Keratinocyte (primary cell): ENCODE measurements at regions not wholly inside any gene's neighbourhood (a gene's known extent, or its start where the extent isn't known, plus 50 kb on each side); places are given as distances from the start of the nearest gene placed in this dataset.

ENCODE experiments used
- DNase-seq: peaks from one replicate; pipeline ENCODE4 v3.0.0-alpha.2; 2011; ENCODE audit warnings: low read depth, missing footprints, low spot score
- FAIRE-seq: peaks from 2 replicates; lab custom pipeline; 2011; peaks lifted over from hg19 to GRCh38; lab: Jason Lieb, UNC
- H2AFZ ChIP-seq: 2 replicates; pipeline ENCODE4 v1.6.0; 2012; ENCODE audit warnings: low read length, control low read depth, inconsistent platforms; ENCODE audit not compliant: control insufficient read depth
- H3K27ac ChIP-seq: 2 replicates; pipeline ENCODE4 v1.5.1; 2011; ENCODE audit warnings: low read length; ENCODE audit not compliant: control insufficient read depth, insufficient read depth
- H3K27me3 ChIP-seq: 3 replicates; pipeline ENCODE4 v1.6.0; 2011; ENCODE audit warnings: low read length; ENCODE audit not compliant: control insufficient read depth, insufficient read depth; ENCODE audit errors: extremely low read depth
- H3K36me3 ChIP-seq, 2 experiments: 2 replicates in 1 of 2; 3 replicates in 1 of 2; pipeline ENCODE4 v1.5.1; 2011; ENCODE audit warnings: low read length in 2 of 2, mild to moderate bottlenecking in 1 of 2; ENCODE audit not compliant: control insufficient read depth in 2 of 2, insufficient read depth in 2 of 2; ENCODE audit errors: extremely low read depth in 1 of 2
- H3K4me1 ChIP-seq: 3 replicates; pipeline ENCODE4 v1.5.1; 2011; ENCODE audit warnings: low read length; ENCODE audit not compliant: control insufficient read depth, insufficient read depth; ENCODE audit errors: extremely low read depth
- H3K4me2 ChIP-seq: 3 replicates; pipeline ENCODE4 v1.6.0; 2011; ENCODE audit warnings: low read depth, low read length; ENCODE audit not compliant: control insufficient read depth, insufficient read depth; ENCODE audit errors: extremely low read depth
- H3K4me3 ChIP-seq, 3 experiments: fragments of 200-600 bp in 1 of 3; sonication (generic) in 1 of 3; 2 replicates in 2 of 3; 3 replicates in 1 of 3; pipeline ENCODE4 v1.5.1; 2011 to 2016; ENCODE audit warnings: low read length in 3 of 3, mild to moderate bottlenecking in 3 of 3, control low read depth in 2 of 3, inconsistent platforms in 1 of 3, low read depth in 1 of 3, mixed read lengths in 1 of 3, mixed run types in 1 of 3, moderate library complexity in 1 of 3; ENCODE audit not compliant: control insufficient read depth in 2 of 3, insufficient read depth in 2 of 3; ENCODE audit errors: extremely low read depth in 1 of 3
- H3K79me2 ChIP-seq: 2 replicates; pipeline ENCODE4 v1.6.0; 2012; ENCODE audit warnings: low read length; ENCODE audit not compliant: control insufficient read depth, insufficient read depth
- H3K9ac ChIP-seq: 3 replicates; pipeline ENCODE4 v1.6.0; 2011; ENCODE audit warnings: low read length; ENCODE audit not compliant: control insufficient read depth, insufficient read depth; ENCODE audit errors: extremely low read depth
- H3K9me1 ChIP-seq: 3 replicates; pipeline ENCODE4 v1.6.0; 2011; ENCODE audit warnings: low read length; ENCODE audit not compliant: control insufficient read depth, insufficient read depth; ENCODE audit errors: extremely low read depth
- H3K9me3 ChIP-seq: 2 replicates; pipeline ENCODE4 v1.5.1; 2012; ENCODE audit warnings: low read depth, low read length; ENCODE audit not compliant: control insufficient read depth
- H4K20me1 ChIP-seq: 3 replicates; pipeline ENCODE4 v1.6.0; 2011; ENCODE audit warnings: low read length; ENCODE audit not compliant: control insufficient read depth, insufficient read depth; ENCODE audit errors: extremely low read depth
- CTCF ChIP-seq, 3 experiments: IDR thresholded peaks in 1 of 3; conservative IDR thresholded peaks in 1 of 3; optimal IDR thresholded peaks in 1 of 3; 2 replicates in 2 of 3; 3 replicates in 1 of 3; pipeline versions ENCODE3 to v1.5.1; 2011; ENCODE audit warnings: low read length in 3 of 3, mild to moderate bottlenecking in 3 of 3, moderate library complexity in 2 of 3, control low read depth in 1 of 3, inconsistent platforms in 1 of 3; ENCODE audit not compliant: insufficient read depth in 2 of 3; ENCODE audit errors: extremely low read depth in 1 of 3
- EZH2 ChIP-seq: IDR thresholded peaks from one replicate; pipeline ENCODE4 v1.6.1; 2012; ENCODE audit warnings: inconsistent platforms, mild to moderate bottlenecking, low read length, moderate library complexity
- dilution Hi-C: fragments of 300-500 bp; cut with MboI; formaldehyde crosslinking; loops from one replicate; pipeline ENCODE4 v1.7.0; 2020; ENCODE audit warnings: low sequenced_read_pairs; ENCODE audit not compliant: extremely low pct_ligation_motif_present

- no peaks in the 10 kb centered on the region for H4K20me1 ChIP-seq
- TF ChIP-seq EZH2 (no peak), CTCF (optimal IDR thresholded peaks at IDR 0.05 in 1 of 3, IDR thresholded peaks at IDR 0.05 in 1 of 3, conservative IDR thresholded peaks at IDR 0.05 in 1 of 3; ENCODE audit: extremely low read depth in 1 of 3, insufficient read depth in 2 of 3, low read length in 3 of 3) (no peak)
- no peaks in the 10 kb centered on the region for H3K36me3 ChIP-seq
- H3K27me3 ChIP-seq: peaks cover 3% of the 10 kb centered on the region
- no peak overlapping the region for H3K9ac ChIP-seq
- DNase-seq (no peak), FAIRE-seq (no peak)
- dilution Hi-C loops: no loop called here
- H2AFZ ChIP-seq: no peak overlapping the region
- H3K79me2 ChIP-seq: no peaks in the 10 kb centered on the region
- H3K9me1 ChIP-seq: no peaks in the 10 kb centered on the region
- H3K4me1 ChIP-seq: no peaks in the 10 kb centered on the region
- no peak overlapping the region for H3K4me2 ChIP-seq
- H3K4me3 ChIP-seq: no peak overlapping the region
- H3K27ac ChIP-seq: no peak overlapping the region
- H3K9me3 ChIP-seq: no peaks in the 10 kb centered on the region
These were observed 72.0 kb upstream of the ATF3 start for GRCh38 chr1:212536586-212536985.

- Histone ChIP-seq H3K4me2 (no peak overlapping the region), H3K9ac (no peak overlapping the region), H4K20me1 (no peaks in the 10 kb centered on the region), H3K79me2 (no peaks in the 10 kb centered on the region), H3K9me3 (no peaks in the 10 kb centered on the region), H3K27me3 (no peaks in the 10 kb centered on the region), H3K4me3 (no peak overlapping the region), H3K9me1 (no peaks in the 10 kb centered on the region), H2AFZ (no peak overlapping the region), H3K4me1 (no peaks in the 10 kb centered on the region), H3K36me3 (no peaks in the 10 kb centered on the region), H3K27ac (no peak overlapping the region)
- FAIRE-seq (no peak), DNase-seq (no peak)
- TF ChIP-seq EZH2 (no peak), CTCF (optimal IDR thresholded peaks at IDR 0.05 in 1 of 3, IDR thresholded peaks at IDR 0.05 in 1 of 3, conservative IDR thresholded peaks at IDR 0.05 in 1 of 3; ENCODE audit: extremely low read depth in 1 of 3, insufficient read depth in 2 of 3, low read length in 3 of 3) (no peak)
- dilution Hi-C loops: no loop called here
These were observed 71.0 kb upstream of the ATF3 start for GRCh38 chr1:212537610-212538009.
